ENCODE measurements at regions not wholly inside any gene's neighbourhood (a gene's known extent, or its start where the extent isn't known, plus 50 kb on each side); places are given as distances from the start of the nearest gene placed in this dataset.
"Not testable (repeated sequence)": the region's sequence is repeated elsewhere in the genome, so short reads cannot be mapped to it uniquely, and the experiment has no call there.

DNA sequence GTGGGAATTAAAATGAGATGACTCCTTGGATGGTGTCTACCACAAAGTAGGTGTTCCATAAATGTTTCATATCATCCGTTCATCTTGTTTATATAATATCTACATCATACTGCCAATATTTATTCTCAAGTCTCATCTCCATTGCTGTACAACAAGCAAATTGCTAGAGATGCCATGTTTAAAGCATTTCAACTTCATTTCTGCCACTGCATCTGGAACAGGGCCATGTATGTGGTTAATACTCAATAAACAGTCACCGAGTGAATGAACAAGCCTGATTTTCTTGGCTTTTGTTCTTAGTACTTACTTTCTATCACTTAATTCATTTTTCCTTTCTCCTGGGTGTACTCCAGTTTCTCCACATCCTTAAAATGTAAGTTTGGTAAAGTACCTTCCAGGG is 107.6 kb downstream of the KCNJ2 start:
- no peak for DNase-seq (ENCODE audit: low spot score)
- intact Hi-C loops (cut with DNase I) = no loop called here

DNA sequence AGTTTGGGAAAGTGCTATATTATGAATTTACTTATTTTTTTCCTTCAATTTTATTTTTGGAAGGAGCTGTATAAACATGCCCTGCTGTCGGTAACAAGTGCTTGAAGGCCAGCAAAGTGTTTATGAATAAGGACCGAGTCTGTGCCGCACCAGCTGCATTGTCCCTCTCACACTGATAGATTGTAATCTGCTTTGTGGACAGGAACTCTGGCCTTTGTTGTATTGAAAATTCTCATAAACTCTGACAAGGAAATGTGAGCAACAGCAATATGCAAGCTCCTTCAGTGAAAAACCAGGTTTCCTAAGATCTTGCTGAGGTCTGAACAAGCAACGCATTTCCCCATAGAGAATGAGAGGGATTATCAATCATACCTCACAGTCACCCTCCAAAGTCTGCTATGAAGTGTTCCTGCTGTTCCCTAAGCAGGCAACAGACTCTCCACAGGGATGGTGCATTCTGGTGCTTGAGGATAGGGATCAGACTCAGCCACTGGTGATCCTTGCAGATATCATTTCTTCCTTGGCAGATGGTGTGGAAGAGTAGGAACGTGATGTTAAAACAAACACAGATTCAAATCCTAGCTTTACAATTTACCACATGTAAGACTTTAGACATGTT is 109.6 kb downstream of the KCNJ2 start:
- DNase-seq (ENCODE audit: low spot score) = no peak
- intact Hi-C loops (cut with DNase I) = no loop called here

DNA sequence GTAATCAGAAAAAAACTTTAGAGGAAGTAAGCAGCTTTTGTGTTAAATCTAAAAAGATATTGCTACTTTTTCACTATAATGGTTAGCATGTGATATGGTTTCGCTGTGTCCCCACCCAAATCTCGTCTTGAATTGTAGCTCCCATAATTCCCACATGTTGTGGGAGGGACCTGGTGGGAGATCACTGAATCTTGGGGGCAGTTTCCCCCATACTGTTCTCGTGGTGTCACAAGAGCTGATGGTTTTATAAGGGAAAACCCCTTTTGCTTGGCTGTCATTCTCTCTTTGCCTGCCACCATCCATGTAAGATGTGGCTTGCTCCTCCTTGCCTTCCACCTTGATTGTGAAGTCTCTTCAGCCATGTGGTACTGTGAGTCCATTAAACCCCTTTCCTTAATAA is 117.1 kb downstream of the KCNJ2 start:
- intact Hi-C loops (cut with DNase I) = no loop called here
- DNase-seq (ENCODE audit: low spot score) = no peak

DNA sequence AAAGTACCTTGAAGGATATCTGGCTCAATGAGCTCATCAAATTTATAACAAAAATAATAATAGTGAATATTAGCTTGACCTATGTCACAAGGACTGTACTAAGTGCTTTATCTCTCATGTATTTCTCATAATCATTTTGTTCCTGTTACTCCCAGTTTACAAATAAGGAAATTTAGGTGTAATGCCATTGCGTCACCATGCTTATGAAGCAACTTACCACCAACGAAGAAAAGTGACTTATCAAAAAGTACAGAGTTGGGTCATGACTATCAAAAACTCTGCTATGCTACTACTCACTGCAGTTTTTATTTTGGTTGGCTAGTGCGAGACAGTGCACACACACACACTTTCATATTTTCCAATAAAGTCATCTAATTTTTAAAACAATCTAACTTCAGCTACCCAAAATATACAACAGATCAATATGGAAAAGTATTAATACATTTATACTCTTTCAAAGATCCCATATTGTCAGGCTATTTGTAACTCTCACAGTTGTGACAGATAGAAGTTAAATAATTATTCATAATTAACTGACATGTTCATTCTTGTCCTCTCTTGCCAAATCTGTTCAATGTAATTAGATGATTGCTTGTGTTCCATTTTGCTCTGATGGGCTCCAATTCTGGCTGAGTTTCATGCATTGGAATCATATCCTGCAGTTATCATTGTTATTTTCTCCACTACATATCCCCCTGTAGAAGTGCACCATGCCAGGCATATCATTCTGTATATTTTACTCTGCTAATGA is 119.4 kb downstream of the KCNJ2 start:
- DNase-seq (ENCODE audit: low spot score) = no peak
- intact Hi-C loops (cut with DNase I) = no loop called here

DNA sequence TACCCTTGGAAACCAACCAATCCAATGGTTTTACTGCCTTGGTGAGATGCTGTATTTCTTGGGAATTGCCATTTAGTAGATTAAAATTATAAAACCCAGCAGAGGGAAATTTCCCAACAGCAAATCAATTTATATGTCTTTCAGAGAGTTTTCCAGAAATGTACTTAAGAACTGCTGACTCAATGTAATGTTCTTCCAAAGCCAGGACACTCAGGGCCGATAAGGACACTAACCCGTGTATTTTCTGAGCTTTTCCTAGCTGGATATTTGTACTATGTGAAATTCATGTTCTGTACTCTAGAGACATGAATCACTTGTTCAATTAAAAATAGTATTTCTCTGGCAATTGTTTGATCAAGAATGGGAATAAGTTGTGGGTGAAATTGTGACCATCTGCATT is 121.4 kb downstream of the KCNJ2 start:
- no peak for DNase-seq (ENCODE audit: low spot score)

DNA sequence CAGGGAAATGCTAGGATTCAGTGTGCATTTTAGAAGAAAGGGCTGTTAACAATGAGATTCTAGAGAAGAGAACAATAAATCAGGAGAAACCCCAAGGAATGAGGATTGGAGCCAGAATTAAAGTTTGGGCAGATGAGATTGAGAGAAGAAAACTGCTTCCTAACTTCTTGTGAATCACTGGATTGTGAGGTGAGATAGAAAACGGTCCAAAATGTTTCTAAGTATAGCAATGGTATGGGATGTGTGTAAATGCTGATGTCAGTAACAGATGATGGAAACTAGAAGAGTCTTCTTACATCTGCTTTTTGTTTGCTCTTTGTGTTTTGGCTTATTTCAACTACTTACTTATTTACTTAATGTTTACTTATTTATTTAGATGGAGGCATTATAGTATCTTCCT is 123.0 kb downstream of the KCNJ2 start:
- no peak for DNase-seq (ENCODE audit: low spot score)
- intact Hi-C loops (cut with DNase I) = no loop called here

More for the DNA sequence above, 121.4 kb downstream of the KCNJ2 start:
- intact Hi-C loops (cut with DNase I) = no loop called here

DNA sequence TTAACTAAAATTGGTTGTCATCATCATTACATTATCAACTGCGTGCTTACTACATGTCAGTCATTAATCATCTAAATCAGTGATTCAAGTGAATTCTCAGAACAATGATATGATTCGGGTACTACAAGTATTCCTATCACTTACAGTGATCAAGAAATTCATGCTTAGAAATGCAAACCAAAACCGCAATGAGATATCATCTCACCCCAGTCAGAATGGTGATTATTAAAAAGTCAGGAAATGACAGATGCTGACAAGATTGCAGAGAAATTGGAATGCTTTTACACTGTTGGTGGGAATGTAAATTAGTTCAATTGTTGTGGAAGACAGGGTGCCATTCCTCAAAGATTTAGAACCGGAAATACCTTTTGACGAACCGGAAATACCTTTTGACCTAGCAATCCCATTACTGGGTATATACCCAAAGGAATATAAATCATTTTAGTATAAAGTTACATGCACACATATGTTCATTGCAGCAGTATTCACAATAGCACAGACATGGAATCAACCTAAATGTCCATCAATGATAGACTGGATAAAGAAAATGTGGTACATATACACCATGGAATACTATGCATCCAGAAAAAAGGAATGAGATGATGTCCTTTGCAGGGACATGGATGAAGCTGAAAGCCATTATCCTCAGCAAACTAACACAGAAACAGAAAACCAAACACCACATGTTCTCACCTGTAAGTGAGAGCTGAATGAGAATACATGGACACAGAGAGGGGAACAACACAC is 124.4 kb downstream of the KCNJ2 start:
- intact Hi-C loops (cut with DNase I); DNase-seq (ENCODE audit: low spot score): not testable (repeated sequence)

DNA sequence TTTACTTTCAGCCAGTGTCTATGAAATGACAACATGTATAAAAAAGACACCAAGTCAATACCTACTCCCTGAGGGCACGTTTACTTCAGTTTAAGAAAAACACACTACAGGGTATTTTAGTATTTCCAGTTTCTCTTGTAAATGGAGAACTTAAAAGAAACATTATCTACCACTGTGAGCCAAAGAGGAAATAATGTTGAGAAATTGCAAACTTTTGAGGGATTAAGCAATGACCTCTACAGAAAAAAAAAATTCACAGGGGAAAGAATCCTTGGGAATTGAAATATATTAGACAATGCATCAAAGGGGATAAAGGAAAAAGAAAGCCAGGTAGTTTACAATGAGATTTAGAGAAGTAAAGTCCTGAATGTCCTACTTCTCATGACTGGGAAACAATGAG is 126.0 kb downstream of the KCNJ2 start:
- DNase-seq (ENCODE audit: low spot score) = no peak
- intact Hi-C loops (cut with DNase I) = no loop called here

DNA sequence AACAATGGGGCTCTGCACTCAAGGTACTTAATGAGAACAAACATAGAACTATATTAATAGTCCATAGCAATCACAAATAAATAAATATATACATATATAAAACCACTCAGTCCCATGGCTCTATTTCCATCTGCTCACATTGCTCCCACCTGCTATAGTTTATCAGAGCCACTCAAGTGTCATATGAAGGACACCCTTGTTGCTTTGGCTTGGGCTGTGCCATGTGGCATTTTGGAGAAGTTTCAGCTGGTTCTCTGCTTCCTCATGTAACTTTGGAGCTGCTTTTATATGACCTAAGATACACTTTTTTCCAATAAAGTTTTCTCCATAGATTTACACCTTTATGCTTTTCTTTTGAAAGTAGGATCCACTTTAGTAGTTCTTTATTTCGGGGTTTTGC is 126.4 kb downstream of the KCNJ2 start:
- no peak for DNase-seq (ENCODE audit: low spot score)
- intact Hi-C loops (cut with DNase I) = no loop called here

DNA sequence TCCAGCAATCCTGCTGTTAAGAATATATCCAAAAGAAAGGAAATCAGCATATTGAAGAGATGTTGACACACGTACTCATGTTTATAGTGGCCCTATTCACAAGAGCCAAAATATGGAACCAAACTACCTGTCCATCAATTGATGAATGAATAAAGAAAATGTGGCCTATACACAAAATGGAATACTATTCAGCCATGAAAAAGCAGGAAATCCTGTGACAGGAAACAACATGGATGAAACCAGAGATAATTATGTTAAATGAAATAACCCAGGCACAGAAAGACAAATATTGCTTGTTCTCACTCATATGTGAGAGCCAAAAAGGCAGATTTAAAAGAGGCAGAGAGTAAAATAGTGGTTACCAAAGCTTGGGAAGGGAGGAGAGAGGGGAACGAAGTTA is 127.1 kb downstream of the KCNJ2 start:
- no peak for DNase-seq (ENCODE audit: low spot score)
- intact Hi-C loops (cut with DNase I) = no loop called here

DNA sequence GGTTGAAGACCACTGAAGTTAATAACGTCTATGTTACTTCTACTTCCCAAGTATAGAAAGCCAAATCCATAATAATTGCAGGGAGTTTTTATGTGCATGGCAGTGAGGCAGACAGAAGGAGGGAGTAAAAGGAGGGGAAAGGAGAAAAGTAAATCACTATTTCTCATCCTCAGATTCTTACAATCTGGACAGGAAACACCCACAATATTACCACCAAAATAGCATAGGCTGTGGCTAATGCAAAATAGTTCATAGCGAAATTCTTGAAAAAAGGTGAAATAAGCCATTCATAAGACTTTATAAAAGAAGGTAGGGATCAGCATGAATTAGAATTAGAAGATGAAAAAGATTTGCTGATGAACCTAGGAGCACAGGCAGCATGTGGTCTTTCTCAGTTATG is 128.1 kb downstream of the KCNJ2 start:
- no peak for DNase-seq (ENCODE audit: low spot score)
- intact Hi-C loops (cut with DNase I) = no loop called here

DNA sequence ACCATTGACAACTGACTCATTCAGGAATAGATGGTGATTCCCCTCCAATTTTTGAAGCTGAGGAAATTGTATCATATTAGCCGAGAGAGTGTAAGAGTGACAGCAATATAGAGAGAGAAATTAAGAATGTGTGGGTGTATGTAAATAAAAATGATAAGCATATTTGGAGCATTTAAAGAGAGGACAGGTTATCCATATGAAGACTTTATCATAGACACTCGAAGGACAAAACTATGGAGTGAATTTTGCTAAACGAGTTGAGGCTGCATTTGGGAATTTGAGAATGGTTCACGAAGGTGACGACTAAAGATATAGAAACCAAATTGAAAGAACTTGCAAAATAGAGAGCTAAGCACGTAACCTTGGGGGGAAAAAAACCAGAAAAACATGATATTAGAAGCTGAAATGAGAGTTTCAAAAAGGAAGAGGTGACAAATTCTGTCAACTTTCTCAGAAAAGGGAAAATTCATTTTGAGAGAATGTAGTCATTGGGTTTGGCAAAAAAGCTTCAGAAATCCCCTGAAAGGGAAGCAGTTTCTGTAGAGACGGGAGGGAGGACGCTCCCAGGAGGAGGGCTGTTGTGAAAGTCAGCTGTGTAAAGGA is 129.7 kb downstream of the KCNJ2 start:
- intact Hi-C loops (cut with DNase I) = no loop called here
- DNase-seq (ENCODE audit: low spot score) = no peak

DNA sequence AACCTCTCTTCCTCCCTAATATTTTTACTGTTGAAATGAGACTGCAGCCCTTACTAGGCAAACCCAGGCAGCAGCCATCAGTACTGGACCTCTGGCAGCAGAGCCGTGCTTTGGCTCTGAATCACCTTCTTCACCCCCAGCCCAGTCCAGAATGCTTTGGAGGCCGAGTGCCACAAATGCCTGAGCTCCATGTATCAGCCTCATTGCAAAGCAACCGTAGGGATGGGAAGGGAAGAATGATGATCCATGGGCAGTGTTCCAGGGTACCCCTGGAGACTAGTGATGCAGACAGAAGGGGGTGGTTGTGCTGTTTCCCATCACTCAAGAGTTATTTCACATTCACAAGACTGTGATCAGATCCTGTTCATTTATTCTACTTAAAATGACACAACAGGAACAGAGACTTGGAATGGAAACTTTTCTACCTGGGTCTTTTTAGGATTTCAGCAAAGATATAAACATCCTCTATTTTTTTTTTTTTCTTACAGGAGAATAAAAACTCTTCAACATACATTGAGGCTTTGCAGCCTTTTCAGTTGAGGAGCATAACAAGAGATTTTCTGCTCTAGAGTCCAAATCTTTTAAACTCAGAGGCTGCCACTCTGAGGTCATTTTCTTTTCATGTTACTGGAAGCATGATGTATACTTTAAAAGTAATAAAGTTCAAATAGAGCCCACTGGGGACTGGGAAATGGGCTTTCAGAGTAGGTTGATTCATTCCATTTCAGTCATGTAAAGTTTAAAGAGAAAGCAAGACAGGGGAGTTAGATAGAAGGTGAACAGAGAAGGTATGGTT is 138.3 kb downstream of the KCNJ2 start:
- intact Hi-C loops (cut with DNase I) = loop anchor here (5.0 kb wide), 1 partner anchor 140 kb away; the partner anchor contains the start of gene KCNJ2
- no peak for DNase-seq (ENCODE audit: low spot score)

DNA sequence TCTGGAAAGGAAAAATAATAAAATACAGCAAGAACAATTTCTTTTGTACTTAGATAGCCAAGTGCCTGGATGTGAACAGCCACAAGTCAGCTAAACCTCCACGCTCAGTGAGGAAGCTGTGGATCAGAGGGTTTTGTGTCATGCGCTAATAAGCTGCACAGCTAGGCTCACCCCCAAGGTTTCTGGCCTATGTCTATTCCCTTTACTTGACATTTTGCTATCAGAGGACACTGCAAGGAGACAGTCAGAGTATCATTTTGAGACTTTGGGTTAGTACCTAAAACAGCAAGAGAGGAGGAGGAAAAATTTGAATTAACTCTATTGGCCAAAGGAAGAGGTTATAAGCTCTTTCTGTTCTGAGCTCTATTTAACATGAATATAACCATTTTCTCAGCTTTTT is 139.3 kb downstream of the KCNJ2 start:
- no peak for DNase-seq (ENCODE audit: low spot score)
- intact Hi-C loops (cut with DNase I) = loop anchor here (5.0 kb wide), 1 partner anchor 141 kb away; the partner anchor contains the start of gene KCNJ2

DNA sequence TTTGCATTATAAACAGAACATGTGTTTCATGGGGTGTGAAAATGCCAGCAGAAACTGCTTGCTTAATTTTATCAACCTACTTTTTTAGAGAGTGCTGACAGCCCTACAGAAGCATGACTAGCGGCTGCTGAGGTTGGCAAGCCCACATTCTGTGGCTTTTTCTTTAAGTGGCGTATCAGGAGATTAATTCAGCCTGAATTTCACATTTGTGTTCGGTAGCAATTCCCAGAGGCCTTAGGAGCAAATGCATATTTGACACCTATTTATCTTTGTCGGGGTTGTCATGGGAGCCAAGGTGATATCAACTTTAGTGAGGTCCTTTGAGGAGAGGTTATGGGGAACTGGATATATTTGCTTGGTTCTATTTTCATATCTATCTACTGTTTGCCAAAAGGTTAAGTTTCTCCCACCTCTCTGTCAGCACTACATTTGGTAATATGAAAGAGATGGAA is 140.9 kb downstream of the KCNJ2 start:
- intact Hi-C loops (cut with DNase I) = loop anchor here (5.0 kb wide), 1 partner anchor 212 kb away; no protein-coding TSS in a partner anchor
- DNase-seq (ENCODE audit: low spot score) = no peak

DNA sequence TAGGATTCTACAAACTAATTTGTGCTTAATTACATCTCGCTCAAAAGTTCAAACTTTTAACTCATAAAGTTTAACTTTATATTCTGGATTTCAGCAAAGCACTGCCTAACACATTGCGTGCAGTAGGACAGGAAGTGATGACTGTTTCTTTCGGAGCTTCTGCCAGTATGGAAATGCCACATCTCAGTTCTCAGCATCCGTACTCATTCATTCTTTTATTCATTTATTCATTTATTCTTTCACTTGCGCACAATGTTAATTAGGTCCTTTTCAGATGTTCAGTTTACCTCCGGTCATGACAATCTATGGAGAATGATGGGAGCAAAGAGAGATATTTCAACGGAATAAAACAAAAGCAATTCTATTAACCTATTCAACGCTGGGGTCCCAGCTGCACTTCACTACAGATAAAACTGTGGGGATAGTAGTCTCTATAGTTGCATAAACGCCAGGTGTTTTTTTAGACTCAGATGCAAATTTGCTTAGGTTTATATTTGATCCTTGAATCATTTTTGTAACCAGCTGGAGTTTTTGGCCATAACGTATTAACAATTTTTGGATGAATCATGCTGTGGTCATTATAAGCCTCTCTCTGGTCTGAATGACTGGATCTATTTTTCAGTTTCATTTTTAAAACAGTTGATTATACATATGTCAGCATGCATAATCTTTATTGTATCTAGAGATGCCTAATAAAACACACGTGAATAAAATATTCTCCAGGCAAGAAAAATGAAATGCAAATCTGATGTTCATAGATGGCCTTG is 143.9 kb downstream of the KCNJ2 start:
- intact Hi-C loops (cut with DNase I) = loop anchor here (5.0 kb wide), 1 partner anchor 209 kb away; no protein-coding TSS in a partner anchor

DNA sequence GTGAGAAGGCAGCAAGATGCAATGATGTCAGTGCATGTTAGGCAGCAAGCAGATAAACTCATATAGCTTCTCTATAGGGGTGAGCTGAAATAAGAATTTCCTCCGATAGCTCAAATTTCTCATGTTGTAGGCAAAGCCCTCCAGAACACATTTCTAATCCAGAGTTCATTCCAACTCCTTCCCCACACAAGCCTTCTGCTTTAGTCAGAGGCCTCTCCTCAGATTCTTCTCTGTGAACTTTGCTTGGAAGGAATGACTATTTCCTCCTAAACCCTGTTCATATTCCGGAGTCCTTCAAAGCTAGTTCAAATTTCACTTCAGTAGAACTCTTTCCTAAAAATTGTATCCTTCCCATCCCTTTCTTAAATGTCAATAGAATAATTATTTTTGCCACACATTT is 144.8 kb downstream of the KCNJ2 start:
- no peak for DNase-seq (ENCODE audit: low spot score)
- intact Hi-C loops (cut with DNase I) = loop anchor here (5.0 kb wide), 1 partner anchor 208 kb away; no protein-coding TSS in a partner anchor

More for the DNA sequence above, 143.9 kb downstream of the KCNJ2 start:
- no peak for DNase-seq (ENCODE audit: low spot score)

DNA sequence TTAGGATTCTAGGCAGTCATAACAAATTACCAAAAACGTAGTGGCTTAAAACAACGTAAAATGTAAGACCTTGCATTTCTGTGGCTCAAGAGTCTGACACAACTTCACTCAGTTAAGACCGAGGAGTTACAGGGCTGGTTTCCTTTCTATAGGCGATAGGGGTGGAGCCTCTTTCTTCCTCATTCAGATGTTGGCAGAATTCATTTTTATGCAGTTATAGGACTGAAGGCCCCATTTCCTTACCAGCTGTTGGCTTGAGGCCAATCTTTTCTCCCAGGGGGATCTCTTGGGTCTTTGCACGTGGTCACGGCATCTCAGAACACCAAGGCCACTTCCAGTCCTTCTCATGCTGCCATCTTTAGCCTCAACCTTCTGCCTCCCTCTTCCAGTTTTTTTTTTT is 145.2 kb downstream of the KCNJ2 start:
- DNase-seq (ENCODE audit: low spot score) = no peak
- intact Hi-C loops (cut with DNase I) = loop anchor here (5.0 kb wide), 1 partner anchor 208 kb away; no protein-coding TSS in a partner anchor
